Stomach (tissue), 4 donors: ENCODE measurements at regions not wholly inside any gene's neighbourhood (a gene's known extent, or its start where the extent isn't known, plus 50 kb on each side); places are given as distances from the start of the nearest gene placed in this dataset.

Experiments
- CTCF ChIP-seq, 7 experiments: fragments of 450-650 bp in 4 of 7; fragments of 200-600 bp in 3 of 7; sonication (generic) in 3 of 7; IDR thresholded peaks; one replicate each; pipeline ENCODE4 v1.5.1; 2016 to 2019; ENCODE audit warnings: antibody characterized with exemption in 7 of 7, control low read depth in 2 of 7, mild to moderate bottlenecking in 1 of 7
- EP300 ChIP-seq: sonication (generic); formaldehyde crosslinking; IDR thresholded peaks from one replicate; pipeline ENCODE4 v1.6.1; 2017; ENCODE audit warnings: antibody characterized with exemption
- POLR2A ChIP-seq, 4 donors: fragments of 450-650 bp; IDR thresholded peaks; one replicate each; pipeline ENCODE4 v1.6.1; 2016; ENCODE audit warnings: antibody characterized with exemption in 4 of 4, control low read depth in 2 of 4, mild to moderate bottlenecking in 1 of 4, moderate library complexity in 1 of 4

- TF ChIP-seq CTCF (IDR thresholded peaks at IDR 0.05) = no peak
- TF ChIP-seq POLR2A (IDR thresholded peaks at IDR 0.05) = no peak
- no peak for TF ChIP-seq EP300
These were observed 304.4 kb upstream of the CNTNAP2 start for GRCh38 chr7:145812218-145812617.
